HEK293 (cell line): ENCODE measurements at regions not wholly inside any gene's neighbourhood (a gene's known extent, or its start where the extent isn't known, plus 50 kb on each side); places are given as distances from the start of the nearest gene placed in this dataset.

ENCODE experiments used
- CTCF ChIA-PET: fragments of 350-600 bp; formaldehyde crosslinking; extraction: SDS; loops from one replicate; lab custom pipeline; 2021; ENCODE audit warnings: antibody characterized with exemption; lab: Yijun Ruan, JAX
- POLR2A ChIA-PET: fragments of 300-600 bp; formaldehyde crosslinking; extraction: SDS; loops from one replicate; lab custom pipeline; 2020; ENCODE audit warnings: antibody characterized with exemption, inconsistent platforms; lab: Yijun Ruan, JAX
- H3K27ac ChIP-seq: fragments of 200-500 bp; sonication (Bioruptor generic); 2 replicates; pipeline ENCODE4 v1.5.1; 2014; ENCODE audit warnings: low read depth, low read length, control low read depth, inconsistent platforms; ENCODE audit errors: extremely low read depth
- H3K36me3 ChIP-seq, 2 experiments: fragments of 200-500 bp in 1 of 2; sonication (Bioruptor generic) in 1 of 2; 1 replicate in 1 of 2; 2 replicates in 1 of 2; pipeline ENCODE4 v1.5.1; 2014 to 2017; ENCODE audit warnings: inconsistent platforms in 2 of 2, low read length in 2 of 2; ENCODE audit not compliant: control insufficient read depth in 2 of 2, insufficient read depth in 1 of 2
- H3K4me1 ChIP-seq: fragments of 200-500 bp; sonication (Bioruptor generic); 2 replicates; pipeline ENCODE4 v1.5.1; 2014; ENCODE audit warnings: mild to moderate bottlenecking, low read length, inconsistent platforms; ENCODE audit not compliant: control insufficient read depth, insufficient read depth
- H3K4me3 ChIP-seq: 2 replicates; pipeline ENCODE4 v1.5.1; 2011; ENCODE audit warnings: low read depth, mild to moderate bottlenecking, control low read depth, low read length, moderate library complexity
- H3K9me3 ChIP-seq: fragments of 200-500 bp; sonication (Bioruptor generic); 2 replicates; pipeline ENCODE4 v1.5.1; 2014; ENCODE audit warnings: low read depth, low read length, inconsistent platforms; ENCODE audit not compliant: control insufficient read depth, insufficient read depth
- GLI2 ChIP-seq: fragments of 450-650 bp; formaldehyde crosslinking; IDR thresholded peaks from 2 replicates; pipeline ENCODE4; 2017; ENCODE audit warnings: missing biosample characterization, missing genetic modification characterization, low read depth, borderline replicate concordance
- MEIS1 ChIP-seq: sonication (generic); formaldehyde crosslinking; IDR thresholded peaks from 2 replicates; pipeline ENCODE4 v1.8.1; 2022; ENCODE audit warnings: missing genetic modification reagents, mild to moderate bottlenecking, borderline replicate concordance
- PRDM1 ChIP-seq: fragments of 450-650 bp; formaldehyde crosslinking; IDR thresholded peaks from 2 replicates; pipeline ENCODE4; 2016; ENCODE audit warnings: missing biosample characterization, missing genetic modification characterization
- PRDM6 ChIP-seq: fragments of 450-650 bp; formaldehyde crosslinking; IDR thresholded peaks from 2 replicates; pipeline ENCODE4 v1.5.1; 2017; ENCODE audit warnings: missing biosample characterization, missing genetic modification characterization
- REST ChIP-seq: fragments of 450-650 bp; formaldehyde crosslinking; IDR thresholded peaks from 2 replicates; pipeline ENCODE4 v1.5.1; 2016; ENCODE audit warnings: missing biosample characterization, missing genetic modification characterization
- SCRT2 ChIP-seq: fragments of 450-650 bp; formaldehyde crosslinking; IDR thresholded peaks from 2 replicates; pipeline ENCODE4 v1.5.1; 2016; ENCODE audit warnings: missing biosample characterization, missing genetic modification characterization
- SP3 ChIP-seq: fragments of 450-650 bp; formaldehyde crosslinking; IDR thresholded peaks from 2 replicates; pipeline ENCODE4 v1.5.1; 2016; ENCODE audit warnings: missing biosample characterization, missing genetic modification characterization
- TCF7L2 ChIP-seq: IDR thresholded peaks from 2 replicates; pipeline ENCODE4 v1.6.1; 2011; ENCODE audit warnings: low read depth, mild to moderate bottlenecking, inconsistent platforms, low read length, moderate library complexity, borderline replicate concordance
- ZBTB17 ChIP-seq: fragments of 450-650 bp; formaldehyde crosslinking; IDR thresholded peaks from 2 replicates; pipeline ENCODE4 v1.5.1; 2016; ENCODE audit warnings: missing biosample characterization, missing genetic modification characterization
- ZBTB49 ChIP-seq: fragments of 450-650 bp; formaldehyde crosslinking; IDR thresholded peaks from 2 replicates; pipeline ENCODE4 v1.5.1; 2016; ENCODE audit warnings: missing biosample characterization, missing genetic modification characterization, low read depth
- ZFP37 ChIP-seq: fragments of 450-650 bp; formaldehyde crosslinking; IDR thresholded peaks from 2 replicates; pipeline ENCODE4 v1.5.1; 2016; ENCODE audit warnings: missing biosample characterization, missing genetic modification characterization
- ZNF10 ChIP-seq: fragments of 450-650 bp; formaldehyde crosslinking; IDR thresholded peaks from 2 replicates; pipeline ENCODE4 v1.5.1; 2017; ENCODE audit warnings: missing biosample characterization, missing genetic modification characterization
- ZNF175 ChIP-seq: fragments of 450-650 bp; formaldehyde crosslinking; IDR thresholded peaks from 2 replicates; pipeline ENCODE4 v1.5.1; 2016; ENCODE audit warnings: missing biosample characterization, missing genetic modification characterization
- ZNF248 ChIP-seq: fragments of 450-650 bp; formaldehyde crosslinking; IDR thresholded peaks from 2 replicates; pipeline ENCODE4 v1.5.1; 2017; ENCODE audit warnings: missing biosample characterization, missing genetic modification characterization
- ZNF548 ChIP-seq: fragments of 450-650 bp; formaldehyde crosslinking; IDR thresholded peaks from 2 replicates; pipeline ENCODE4 v1.5.1; 2016; ENCODE audit warnings: missing biosample characterization, missing genetic modification characterization
- ZNF555 ChIP-seq: fragments of 450-650 bp; formaldehyde crosslinking; conservative IDR thresholded peaks from 2 replicates; pipeline ENCODE4 v1.5.1; 2017; ENCODE audit warnings: missing biosample characterization, mild to moderate bottlenecking, missing genetic modification characterization, inconsistent platforms
- ZNF600 ChIP-seq: fragments of 450-650 bp; formaldehyde crosslinking; IDR thresholded peaks from 2 replicates; pipeline ENCODE4 v1.5.1; 2016; ENCODE audit warnings: missing biosample characterization, missing genetic modification characterization
- ZNF626 ChIP-seq: fragments of 450-650 bp; sonication (Bioruptor Pico); formaldehyde crosslinking; IDR thresholded peaks from 2 replicates; pipeline ENCODE4 v1.5.1; 2018; ENCODE audit warnings: missing biosample characterization, missing genetic modification characterization, inconsistent platforms
- ZNF704 ChIP-seq: fragments of 450-650 bp; formaldehyde crosslinking; IDR thresholded peaks from 2 replicates; pipeline ENCODE4 v1.5.1; 2016; ENCODE audit warnings: missing biosample characterization, missing genetic modification characterization
- ZNF792 ChIP-seq: fragments of 450-650 bp; formaldehyde crosslinking; IDR thresholded peaks from 2 replicates; pipeline ENCODE4 v1.5.1; 2016; ENCODE audit warnings: missing biosample characterization, missing genetic modification characterization
- ZSCAN30 ChIP-seq: fragments of 450-650 bp; IDR thresholded peaks from 2 replicates; pipeline ENCODE4 v1.5.1; 2018; ENCODE audit warnings: missing biosample characterization, mild to moderate bottlenecking, missing genetic modification characterization, moderate library complexity

- TF ChIP-seq ZNF175 (tag by site-specific recombination) (no peak), ZNF704 (tag by site-specific recombination) (no peak)
These were observed 98.6 kb upstream of the DPT start (continued) for GRCh38 chr1:168827557-168827956.

- Histone ChIP-seq H3K36me3 (no peaks in the 10 kb centered on the region), H3K27ac (no peak overlapping the region), H3K4me3 (no peak overlapping the region), H3K9me3 (no peaks in the 10 kb centered on the region), H3K4me1 (no peaks in the 10 kb centered on the region)
- CTCF ChIA-PET = interaction anchor here (0.6 to 0.7 kb wide), 2 partner anchors 126 to 163 kb away, joined by 3 to 4 read pairs; no protein-coding TSS in a partner anchor
- POLR2A ChIA-PET = no interaction called here
- TF ChIP-seq ZSCAN30 (tag by site-specific recombination) (no peak), ZNF555 (no peak), ZNF248 (tag by site-specific recombination) (no peak), ZNF626 (tag by site-specific recombination) (no peak), ZBTB49 (no peak), ZNF548 (tag by site-specific recombination) (no peak), PRDM6 (tag by site-specific recombination) (no peak)
These were observed 100.9 kb upstream of the DPT start for GRCh38 chr1:168829876-168830275.

- H3K36me3 ChIP-seq = no peaks in the 10 kb centered on the region
- H3K4me1 ChIP-seq = no peaks in the 10 kb centered on the region
- no peak overlapping the region for H3K27ac ChIP-seq
- ChIA-PET CTCF (interaction anchor here (0.6 kb wide), 2 partner anchors 56 to 163 kb away, joined by 3 to 4 read pairs; no protein-coding TSS in a partner anchor), POLR2A (no interaction called here)
- H3K9me3 ChIP-seq = no peaks in the 10 kb centered on the region
- no peak overlapping the region for H3K4me3 ChIP-seq
- TF ChIP-seq SCRT2 (tag by site-specific recombination) = no peak
- no peak for TF ChIP-seq ZNF792
- no peak for TF ChIP-seq PRDM1
- TF ChIP-seq MEIS1 (CRISPR knock-in tag) = no peak
These were observed 101.6 kb upstream of the DPT start for GRCh38 chr1:168830562-168830961.

- TF ChIP-seq TCF7L2 (no peak), ZNF10 (tag by site-specific recombination) (no peak), REST (no peak), ZBTB17 (tag by site-specific recombination) (no peak), ZNF600 (tag by site-specific recombination) (no peak), SP3 (no peak), GLI2 (tag by site-specific recombination) (no peak), ZFP37 (tag by site-specific recombination) (no peak)
- ChIA-PET CTCF (no interaction called here), POLR2A (no interaction called here)
- H3K27ac ChIP-seq = no peak overlapping the region
- no peak overlapping the region for H3K4me3 ChIP-seq
- H3K4me1 ChIP-seq = no peaks in the 10 kb centered on the region
- no peaks in the 10 kb centered on the region for H3K36me3 ChIP-seq
- no peaks in the 10 kb centered on the region for H3K9me3 ChIP-seq
These were observed 103.7 kb upstream of the DPT start for GRCh38 chr1:168832661-168833060.
